ENCODE measurements at regions not wholly inside any gene's neighbourhood (a gene's known extent, or its start where the extent isn't known, plus 50 kb on each side); places are given as distances from the start of the nearest gene placed in this dataset.

GRCh38 chr1:22340873-22341272 is 110.8 kb upstream of the ZBTB40 start:
- H3K27ac ChIP-seq (ENCODE audit: insufficient read depth, low read depth, low read length, poor library complexity, severe bottlenecking): no peak overlapping the region
- 91 to 94% methylated on average over 4 of the region's 4 CpGs for WGBS, 2 experiments
- H3K4me1 ChIP-seq (ENCODE audit: control insufficient read depth, insufficient read depth, low read length): peaks cover 18% of the 10 kb centered on the region
- H3K9me3 ChIP-seq (ENCODE audit: control insufficient read depth, low read length): no peaks in the 10 kb centered on the region
- H3K27me3 ChIP-seq (ENCODE audit: control insufficient read depth, insufficient read depth, low read length, poor library complexity, severe bottlenecking): no peaks in the 10 kb centered on the region
- no peaks in the 10 kb centered on the region for H3K36me3 ChIP-seq (ENCODE audit: control insufficient read depth, insufficient read depth, low read length)
- H3K4me3 ChIP-seq (ENCODE audit: insufficient read depth, low read depth, low read length): no peak overlapping the region

- 68 to 75% methylated on average over 28 of the region's 28 CpGs for WGBS, 2 experiments
- H3K27me3 ChIP-seq (ENCODE audit: control insufficient read depth, insufficient read depth, low read length, poor library complexity, severe bottlenecking): no peaks in the 10 kb centered on the region
- no peaks in the 10 kb centered on the region for H3K36me3 ChIP-seq (ENCODE audit: control insufficient read depth, insufficient read depth, low read length)
- no peaks in the 10 kb centered on the region for H3K9me3 ChIP-seq (ENCODE audit: control insufficient read depth, low read length)
- H3K27ac ChIP-seq (ENCODE audit: insufficient read depth, low read depth, low read length, poor library complexity, severe bottlenecking): no peak overlapping the region
- H3K4me3 ChIP-seq (ENCODE audit: insufficient read depth, low read depth, low read length): no peak overlapping the region
- H3K4me1 ChIP-seq (ENCODE audit: control insufficient read depth, insufficient read depth, low read length): peaks cover 18% of the 10 kb centered on the region
Observed at GRCh38 chr1:22341791-22342605, 109.7 kb upstream of the ZBTB40 start.

- 92 to 93% methylated on average over 8 of the region's 8 CpGs for WGBS, 2 experiments
- Histone ChIP-seq H3K27me3 (ENCODE audit: control insufficient read depth, insufficient read depth, low read length, poor library complexity, severe bottlenecking) (no peaks in the 10 kb centered on the region), H3K27ac (ENCODE audit: insufficient read depth, low read depth, low read length, poor library complexity, severe bottlenecking) (no peak overlapping the region), H3K4me1 (ENCODE audit: control insufficient read depth, insufficient read depth, low read length) (peaks cover 18% of the 10 kb centered on the region), H3K4me3 (ENCODE audit: insufficient read depth, low read depth, low read length) (no peak overlapping the region), H3K9me3 (ENCODE audit: control insufficient read depth, low read length) (no peaks in the 10 kb centered on the region), H3K36me3 (ENCODE audit: control insufficient read depth, insufficient read depth, low read length) (no peaks in the 10 kb centered on the region)
Observed at GRCh38 chr1:22342734-22343191, 108.9 kb upstream of the ZBTB40 start.

- no peaks in the 10 kb centered on the region for H3K36me3 ChIP-seq (ENCODE audit: control insufficient read depth, insufficient read depth, low read length)
- H3K9me3 ChIP-seq (ENCODE audit: control insufficient read depth, low read length): no peaks in the 10 kb centered on the region
- 90 to 92% methylated on average over 29 of the region's 29 CpGs for WGBS, 2 experiments
- H3K4me3 ChIP-seq (ENCODE audit: insufficient read depth, low read depth, low read length): no peak overlapping the region
- no peaks in the 10 kb centered on the region for H3K27me3 ChIP-seq (ENCODE audit: control insufficient read depth, insufficient read depth, low read length, poor library complexity, severe bottlenecking)
- H3K27ac ChIP-seq (ENCODE audit: insufficient read depth, low read depth, low read length, poor library complexity, severe bottlenecking): no peak overlapping the region
- H3K4me1 ChIP-seq (ENCODE audit: control insufficient read depth, insufficient read depth, low read length): peaks cover 18% of the 10 kb centered on the region
Observed at GRCh38 chr1:22343456-22344328, 108.0 kb upstream of the ZBTB40 start.

- WGBS, 2 experiments: 84 to 87% methylated on average over 5 of the region's 5 CpGs
- Histone ChIP-seq H3K27ac (ENCODE audit: insufficient read depth, low read depth, low read length, poor library complexity, severe bottlenecking) (no peak overlapping the region), H3K4me1 (ENCODE audit: control insufficient read depth, insufficient read depth, low read length) (peaks cover 14% of the 10 kb centered on the region), H3K4me3 (ENCODE audit: insufficient read depth, low read depth, low read length) (no peak overlapping the region), H3K27me3 (ENCODE audit: control insufficient read depth, insufficient read depth, low read length, poor library complexity, severe bottlenecking) (no peaks in the 10 kb centered on the region), H3K36me3 (ENCODE audit: control insufficient read depth, insufficient read depth, low read length) (no peaks in the 10 kb centered on the region), H3K9me3 (ENCODE audit: control insufficient read depth, low read length) (no peaks in the 10 kb centered on the region)
Observed at GRCh38 chr1:22344329-22344630, 107.4 kb upstream of the ZBTB40 start.

- 94 to 96% methylated on average over 17 of the region's 17 CpGs for WGBS, 2 experiments
- H3K27ac ChIP-seq (ENCODE audit: insufficient read depth, low read depth, low read length, poor library complexity, severe bottlenecking): no peak overlapping the region
- no peak overlapping the region for H3K4me3 ChIP-seq (ENCODE audit: insufficient read depth, low read depth, low read length)
- no peaks in the 10 kb centered on the region for H3K36me3 ChIP-seq (ENCODE audit: control insufficient read depth, insufficient read depth, low read length)
- no peaks in the 10 kb centered on the region for H3K27me3 ChIP-seq (ENCODE audit: control insufficient read depth, insufficient read depth, low read length, poor library complexity, severe bottlenecking)
- H3K4me1 ChIP-seq (ENCODE audit: control insufficient read depth, insufficient read depth, low read length): peaks cover 14% of the 10 kb centered on the region
- no peaks in the 10 kb centered on the region for H3K9me3 ChIP-seq (ENCODE audit: control insufficient read depth, low read length)
Observed at GRCh38 chr1:22344851-22345560, 106.6 kb upstream of the ZBTB40 start.

GRCh38 chr1:22347854-22348760 is 103.5 kb upstream of the ZBTB40 start:
- WGBS, 2 experiments: 89 to 93% methylated on average over 16 of the region's 16 CpGs
- Histone ChIP-seq H3K27me3 (ENCODE audit: control insufficient read depth, insufficient read depth, low read length, poor library complexity, severe bottlenecking) (no peaks in the 10 kb centered on the region), H3K27ac (ENCODE audit: insufficient read depth, low read depth, low read length, poor library complexity, severe bottlenecking) (no peak overlapping the region), H3K4me1 (ENCODE audit: control insufficient read depth, insufficient read depth, low read length) (peaks cover 18% of the 10 kb centered on the region), H3K9me3 (ENCODE audit: control insufficient read depth, low read length) (no peaks in the 10 kb centered on the region), H3K4me3 (ENCODE audit: insufficient read depth, low read depth, low read length) (no peak overlapping the region), H3K36me3 (ENCODE audit: control insufficient read depth, insufficient read depth, low read length) (no peaks in the 10 kb centered on the region)

- H3K4me3 ChIP-seq (ENCODE audit: insufficient read depth, low read depth, low read length): no peak overlapping the region
- H3K27me3 ChIP-seq (ENCODE audit: control insufficient read depth, insufficient read depth, low read length, poor library complexity, severe bottlenecking): no peaks in the 10 kb centered on the region
- peaks cover 18% of the 10 kb centered on the region for H3K4me1 ChIP-seq (ENCODE audit: control insufficient read depth, insufficient read depth, low read length)
Observed at GRCh38 chr1:22349362-22350043, 102.1 kb upstream of the ZBTB40 start.

More at GRCh38 chr1:22349362-22350043, 102.1 kb upstream of the ZBTB40 start:
- Histone ChIP-seq H3K36me3 (ENCODE audit: control insufficient read depth, insufficient read depth, low read length) (no peaks in the 10 kb centered on the region), H3K27ac (ENCODE audit: insufficient read depth, low read depth, low read length, poor library complexity, severe bottlenecking) (no peak overlapping the region), H3K9me3 (ENCODE audit: control insufficient read depth, low read length) (no peaks in the 10 kb centered on the region)
- 91 to 93% methylated on average over 14 of the region's 14 CpGs for WGBS, 2 experiments
